ENCODE measurements at regions not wholly inside any gene's neighbourhood (a gene's known extent, or its start where the extent isn't known, plus 50 kb on each side); places are given as distances from the start of the nearest gene placed in this dataset.

DNA sequence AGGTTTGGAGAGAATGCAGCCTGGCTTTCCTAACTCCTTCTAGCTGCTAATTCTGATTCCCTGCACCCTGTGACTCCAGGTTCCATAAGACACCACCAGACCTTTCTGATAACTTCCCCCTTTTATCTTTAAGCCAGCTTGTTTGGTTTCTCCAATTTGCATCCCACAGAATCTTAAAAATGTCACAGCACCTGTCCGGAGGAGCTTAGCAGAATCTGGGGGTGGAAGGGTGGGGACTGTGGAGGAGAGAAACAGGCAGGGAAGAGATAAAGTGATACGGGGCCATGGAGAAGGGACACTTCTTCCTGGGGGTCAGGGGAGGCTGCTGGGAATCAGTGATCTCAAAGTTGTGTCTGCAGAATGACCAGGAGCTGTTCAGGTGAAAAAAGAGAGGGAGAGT lies 59.4 kb downstream of the FOXL1 start:
- no peak overlapping the region for H3K4me3 ChIP-seq (replicated peaks; ENCODE audit: low read depth, low read length)
- H3K27me3 ChIP-seq (replicated peaks; ENCODE audit: control insufficient read depth, insufficient read depth, low read length) = no peaks in the 10 kb centered on the region
- DNase-seq (ENCODE audit: extremely low read depth, insufficient read length) = no peak
- no peaks in the 10 kb centered on the region for H3K36me3 ChIP-seq (ENCODE audit: control insufficient read depth, insufficient read depth, low read length)
- TF ChIP-seq, protein P1, sequence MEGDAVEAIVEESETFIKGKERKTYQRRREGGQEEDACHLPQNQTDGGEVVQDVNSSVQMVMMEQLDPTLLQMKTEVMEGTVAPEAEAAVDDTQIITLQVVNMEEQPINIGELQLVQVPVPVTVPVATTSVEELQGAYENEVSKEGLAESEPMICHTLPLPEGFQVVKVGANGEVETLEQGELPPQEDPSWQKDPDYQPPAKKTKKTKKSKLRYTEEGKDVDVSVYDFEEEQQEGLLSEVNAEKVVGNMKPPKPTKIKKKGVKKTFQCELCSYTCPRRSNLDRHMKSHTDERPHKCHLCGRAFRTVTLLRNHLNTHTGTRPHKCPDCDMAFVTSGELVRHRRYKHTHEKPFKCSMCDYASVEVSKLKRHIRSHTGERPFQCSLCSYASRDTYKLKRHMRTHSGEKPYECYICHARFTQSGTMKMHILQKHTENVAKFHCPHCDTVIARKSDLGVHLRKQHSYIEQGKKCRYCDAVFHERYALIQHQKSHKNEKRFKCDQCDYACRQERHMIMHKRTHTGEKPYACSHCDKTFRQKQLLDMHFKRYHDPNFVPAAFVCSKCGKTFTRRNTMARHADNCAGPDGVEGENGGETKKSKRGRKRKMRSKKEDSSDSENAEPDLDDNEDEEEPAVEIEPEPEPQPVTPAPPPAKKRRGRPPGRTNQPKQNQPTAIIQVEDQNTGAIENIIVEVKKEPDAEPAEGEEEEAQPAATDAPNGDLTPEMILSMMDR (IDR thresholded peaks at IDR 0.05; ENCODE audit: insufficient read depth, low read length, poor library complexity, severe bottlenecking) = no peak

- Histone ChIP-seq H3K36me3 (ENCODE audit: control insufficient read depth, insufficient read depth, low read length) (no peaks in the 10 kb centered on the region), H3K4me3 (replicated peaks; ENCODE audit: low read depth, low read length) (no peak overlapping the region), H3K27me3 (replicated peaks; ENCODE audit: control insufficient read depth, insufficient read depth, low read length) (no peaks in the 10 kb centered on the region)
- DNase-seq (ENCODE audit: extremely low read depth, insufficient read length) = no peak
- TF ChIP-seq, protein P1 (IDR thresholded peaks at IDR 0.05; ENCODE audit: insufficient read depth, low read length, poor library complexity, severe bottlenecking) = no peak
Observed at GRCh38 chr16:86638642-86639041, 60.3 kb downstream of the FOXL1 start.

DNA sequence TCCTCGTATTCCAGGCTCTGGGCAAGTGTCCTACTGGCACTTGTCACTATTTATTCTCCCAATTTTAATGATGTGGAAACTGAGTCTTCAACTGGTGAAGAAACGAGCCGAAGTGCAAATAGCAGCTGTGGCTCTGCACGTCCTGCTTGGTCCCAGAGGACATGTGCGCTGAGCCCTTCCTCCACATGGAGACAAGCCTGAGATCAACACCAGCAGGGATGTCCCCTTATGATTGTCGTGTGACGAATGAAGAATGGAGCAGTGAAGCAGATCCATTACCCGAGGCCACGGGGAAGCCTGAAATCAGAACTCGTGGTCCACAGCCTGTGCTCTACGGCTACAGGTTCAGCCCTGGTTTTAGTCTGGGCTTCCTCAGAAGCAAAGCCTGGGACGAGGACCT lies 61.0 kb downstream of the FOXL1 start:
- Histone ChIP-seq H3K36me3 (ENCODE audit: control insufficient read depth, insufficient read depth, low read length) (no peaks in the 10 kb centered on the region), H3K4me3 (replicated peaks; ENCODE audit: low read depth, low read length) (no peak overlapping the region), H3K27me3 (replicated peaks; ENCODE audit: control insufficient read depth, insufficient read depth, low read length) (no peaks in the 10 kb centered on the region)
- DNase-seq (ENCODE audit: extremely low read depth, insufficient read length) = no peak
- TF ChIP-seq, protein P1 (IDR thresholded peaks at IDR 0.05; ENCODE audit: insufficient read depth, low read length, poor library complexity, severe bottlenecking) = no peak

DNA sequence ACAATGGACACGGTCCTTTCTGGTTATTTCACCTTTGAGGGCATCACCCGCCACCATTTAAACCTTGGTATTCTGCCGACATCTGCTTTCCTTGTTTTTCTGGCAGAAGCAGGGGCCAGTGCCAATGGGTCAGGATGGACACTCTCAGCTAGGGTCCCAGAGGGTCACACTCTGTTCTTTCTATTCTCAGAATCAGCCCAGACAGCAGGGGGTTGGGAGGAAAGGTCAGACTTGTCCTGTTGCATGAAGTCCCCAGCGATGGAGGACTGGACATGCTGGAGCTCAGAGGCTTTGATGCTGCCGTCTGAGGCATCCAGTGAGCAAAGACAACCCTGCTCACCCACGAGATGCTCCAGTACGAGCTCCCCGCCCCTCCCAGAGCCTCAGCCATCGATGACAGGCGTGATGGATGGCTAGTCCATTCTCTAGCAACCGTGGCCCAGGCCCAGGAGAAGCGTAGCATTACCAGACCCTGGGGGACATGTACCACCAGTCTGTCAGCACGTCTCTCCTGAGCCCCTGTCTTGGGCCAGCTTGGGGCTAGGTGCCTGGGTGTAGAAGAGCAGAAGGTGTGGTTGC lies 62.0 kb downstream of the FOXL1 start:
- TF ChIP-seq, protein P1 (IDR thresholded peaks at IDR 0.05; ENCODE audit: insufficient read depth, low read length, poor library complexity, severe bottlenecking) = no peak

DNA sequence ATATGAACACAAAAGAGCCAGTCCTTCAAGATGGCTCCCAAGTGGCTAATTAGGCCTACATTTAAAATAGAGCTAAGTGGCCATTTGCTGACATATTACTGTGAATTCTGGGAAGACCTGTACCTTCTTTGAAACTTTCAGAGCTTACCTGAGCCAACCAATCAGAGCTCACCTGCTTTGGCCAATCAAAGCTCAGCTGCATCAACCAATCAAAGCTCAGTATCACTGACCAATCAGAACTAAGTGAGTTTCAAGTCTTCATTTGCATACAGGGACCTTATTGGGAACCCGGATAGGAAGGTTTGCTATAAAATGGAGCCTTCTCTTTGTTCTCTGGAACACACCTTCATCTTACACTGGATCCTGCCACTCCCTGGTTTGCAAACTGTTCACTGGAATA lies 63.7 kb downstream of the FOXL1 start:
- DNase-seq (ENCODE audit: extremely low read depth, insufficient read length) = no peak
- TF ChIP-seq, protein P1 (IDR thresholded peaks at IDR 0.05; ENCODE audit: insufficient read depth, low read length, poor library complexity, severe bottlenecking) = no peak
- H3K4me3 ChIP-seq (replicated peaks; ENCODE audit: low read depth, low read length) = no peak overlapping the region
- no peaks in the 10 kb centered on the region for H3K36me3 ChIP-seq (ENCODE audit: control insufficient read depth, insufficient read depth, low read length)
- no peaks in the 10 kb centered on the region for H3K27me3 ChIP-seq (replicated peaks; ENCODE audit: control insufficient read depth, insufficient read depth, low read length)

More for the DNA sequence above, 62.0 kb downstream of the FOXL1 start:
- Histone ChIP-seq H3K4me3 (replicated peaks; ENCODE audit: low read depth, low read length) (no peak overlapping the region), H3K27me3 (replicated peaks; ENCODE audit: control insufficient read depth, insufficient read depth, low read length) (no peaks in the 10 kb centered on the region), H3K36me3 (ENCODE audit: control insufficient read depth, insufficient read depth, low read length) (no peaks in the 10 kb centered on the region)
- no peak for DNase-seq (ENCODE audit: extremely low read depth, insufficient read length)

DNA sequence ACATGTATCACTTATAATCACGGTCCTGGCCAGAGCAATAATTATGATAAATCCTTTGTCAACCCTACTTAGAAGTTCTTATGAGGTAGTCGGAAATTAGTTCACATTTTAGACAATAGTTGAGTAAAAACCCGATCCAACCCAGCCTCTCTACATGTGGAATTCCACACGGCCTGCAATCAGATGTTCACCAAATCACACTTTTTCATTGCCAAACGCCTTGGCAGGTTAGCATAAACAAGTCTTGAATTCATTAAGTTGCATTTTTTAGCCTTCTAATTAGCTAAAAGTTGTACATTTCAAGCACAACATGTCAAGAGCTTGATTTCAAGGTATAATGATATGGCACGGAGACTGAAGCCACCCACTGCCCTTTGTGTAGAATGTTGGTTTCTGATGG lies 65.3 kb downstream of the FOXL1 start:
- H3K27me3 ChIP-seq (replicated peaks; ENCODE audit: control insufficient read depth, insufficient read depth, low read length) = no peaks in the 10 kb centered on the region
- TF ChIP-seq, protein P1 (IDR thresholded peaks at IDR 0.05; ENCODE audit: insufficient read depth, low read length, poor library complexity, severe bottlenecking) = no peak
- H3K4me3 ChIP-seq (replicated peaks; ENCODE audit: low read depth, low read length) = no peak overlapping the region
- no peak for DNase-seq (ENCODE audit: extremely low read depth, insufficient read length)
- no peaks in the 10 kb centered on the region for H3K36me3 ChIP-seq (ENCODE audit: control insufficient read depth, insufficient read depth, low read length)

Measured in GM06990 (cell line).